Adrenal gland (tissue), 9 donors: ENCODE measurements at regions not wholly inside any gene's neighbourhood (a gene's known extent, or its start where the extent isn't known, plus 50 kb on each side); places are given as distances from the start of the nearest gene placed in this dataset.

Source experiments
- DNase-seq, 7 donors: peaks; one replicate each; pipeline ENCODE4 v3.0.0-alpha.2; 2019 to 2020
- H3K27ac ChIP-seq, 5 donors: fragments of 200-600 bp; sonication (generic) in 4 of 5; 1 replicate in 3 of 5; 2 replicates in 2 of 5; pipeline versions ENCODE4 v1.5.1 to v1.8.0; 2016 to 2020; ENCODE audit warnings: mild to moderate bottlenecking in 1 of 5
- H3K27me3 ChIP-seq: fragments of 200-600 bp; 2 replicates; pipeline ENCODE4 v1.8.0; 2021
- H3K36me3 ChIP-seq, 2 donors: fragments of 200-600 bp; replicated peaks in 1 of 2; 1 replicate in 1 of 2; 2 replicates in 1 of 2; pipeline versions ENCODE4 v1.5.1 to v1.8.0; 2018 to 2022
- H3K4me1 ChIP-seq, 2 donors: fragments of 200-600 bp; replicated peaks in 1 of 2; 1 replicate in 1 of 2; 2 replicates in 1 of 2; pipeline versions ENCODE4 v1.5.1 to v1.8.0; 2018 to 2021
- H3K4me3 ChIP-seq, 4 donors: fragments of 200-600 bp; sonication (generic) in 3 of 4; one replicate each; pipeline ENCODE4 v1.5.1; 2016 to 2018
- H3K9me3 ChIP-seq, 3 donors: fragments of 200-600 bp; sonication (generic) in 1 of 3; replicated peaks in 1 of 3; 1 replicate in 2 of 3; 2 replicates in 1 of 3; pipeline versions ENCODE4 v1.5.1 to v1.8.0; 2016 to 2021
- POLR2A ChIP-seq, 2 donors: fragments of 450-650 bp; IDR thresholded peaks; one replicate each; pipeline ENCODE4 v1.6.1; 2017; ENCODE audit warnings: antibody characterized with exemption in 2 of 2, mild to moderate bottlenecking in 2 of 2, moderate library complexity in 1 of 2
- WGBS, 4 donors: extraction: QIAGEN DNeasy Blood & Tissue Kit in 2 of 4; methylation state at CpG; one replicate each; pipeline versions ENCODE4 v1.1.5 to v1.1.7; 2013 to 2017; 5-methylcytosine and 5-hydroxymethylcytosine counted together
- intact Hi-C, 2 donors: fragments of 100-400 bp; cut with DNase I; formaldehyde crosslinking; loops; one replicate each; pipeline versions ENCODE4 v1.14.1 to v1.15.0; 2022 to 2023
- TF ChIP-seq, protein P1 (sequence below), 6 experiments: fragments of 450-650 bp in 4 of 6; fragments of 200-600 bp in 2 of 6; sonication (generic) in 1 of 6; IDR thresholded peaks; 1 replicate in 5 of 6; 2 replicates in 1 of 6; pipeline versions ENCODE4 v1.5.1 to v1.8.0; 2016 to 2021; ENCODE audit warnings: antibody characterized with exemption in 6 of 6, mild to moderate bottlenecking in 2 of 6, moderate library complexity in 1 of 6
- donor health status: healthy with polysubstance abuse.
- donor health status: Bipolar disorder and iron deficiency.
- donor health status: DM: yes; HTN: yes; CAD: no.
- donor health status: DM: no; HTN: no; CAD: no.
- donor health status: DM: no; HTN: no; CAD: no.

DNA sequence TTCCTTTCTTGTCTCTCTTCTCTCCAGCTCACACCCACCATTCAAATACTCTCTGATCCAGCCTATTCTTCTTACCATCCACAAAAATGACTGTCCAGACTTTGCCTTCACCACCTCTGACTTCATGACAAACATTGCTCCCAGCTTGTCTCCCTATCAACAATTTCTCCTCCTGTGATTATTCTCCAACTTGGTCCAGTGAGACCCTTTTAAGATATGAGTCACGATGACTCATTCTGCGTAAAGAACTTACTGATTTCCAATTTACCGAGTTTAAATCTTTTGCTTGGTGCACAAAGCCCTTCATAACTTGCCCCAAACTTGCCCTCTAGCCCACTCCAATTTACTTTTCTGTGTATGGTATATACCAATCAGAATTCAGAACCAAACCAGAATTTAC lies 833.2 kb downstream of the MAFB start:
- no peaks in the 10 kb centered on the region for H3K27me3 ChIP-seq
- no peak overlapping the region for H3K27ac ChIP-seq
- no peaks in the 10 kb centered on the region for H3K36me3 ChIP-seq
- intact Hi-C loops, result no loop called here
- 91 to 96% (median 93%) methylated on average over 3 of the region's 3 CpGs for WGBS, 4 donors
- no peak for TF ChIP-seq POLR2A (IDR thresholded peaks at IDR 0.05)
- H3K4me1 ChIP-seq, result peaks cover 0 to 9% of the 10 kb centered on the region in 2 donors
- H3K4me3 ChIP-seq, result no peak overlapping the region
- no peaks in the 10 kb centered on the region for H3K9me3 ChIP-seq
- no peak for DNase-seq

DNA sequence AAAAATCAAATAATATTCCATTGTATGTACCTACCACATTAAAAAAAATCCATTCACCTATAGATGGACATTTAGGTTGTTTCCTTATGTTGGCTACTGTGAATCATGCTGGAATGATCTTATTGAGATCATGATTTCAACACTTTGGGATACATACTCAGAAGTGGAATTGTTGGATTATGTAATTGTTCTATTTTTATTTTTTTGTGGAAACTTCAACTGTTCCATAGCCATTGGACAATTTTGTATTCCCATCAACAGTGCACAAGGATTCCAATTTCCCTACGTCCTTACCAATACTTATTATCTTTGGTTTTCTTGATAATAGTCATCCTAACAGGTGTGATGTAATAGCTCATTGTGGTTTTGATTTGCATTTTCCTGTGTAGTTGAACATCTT lies 834.0 kb downstream of the MAFB start:
- H3K27me3 ChIP-seq, result no peaks in the 10 kb centered on the region
- intact Hi-C loops, result no loop called here
- H3K9me3 ChIP-seq, result no peaks in the 10 kb centered on the region
- TF ChIP-seq, protein P1, sequence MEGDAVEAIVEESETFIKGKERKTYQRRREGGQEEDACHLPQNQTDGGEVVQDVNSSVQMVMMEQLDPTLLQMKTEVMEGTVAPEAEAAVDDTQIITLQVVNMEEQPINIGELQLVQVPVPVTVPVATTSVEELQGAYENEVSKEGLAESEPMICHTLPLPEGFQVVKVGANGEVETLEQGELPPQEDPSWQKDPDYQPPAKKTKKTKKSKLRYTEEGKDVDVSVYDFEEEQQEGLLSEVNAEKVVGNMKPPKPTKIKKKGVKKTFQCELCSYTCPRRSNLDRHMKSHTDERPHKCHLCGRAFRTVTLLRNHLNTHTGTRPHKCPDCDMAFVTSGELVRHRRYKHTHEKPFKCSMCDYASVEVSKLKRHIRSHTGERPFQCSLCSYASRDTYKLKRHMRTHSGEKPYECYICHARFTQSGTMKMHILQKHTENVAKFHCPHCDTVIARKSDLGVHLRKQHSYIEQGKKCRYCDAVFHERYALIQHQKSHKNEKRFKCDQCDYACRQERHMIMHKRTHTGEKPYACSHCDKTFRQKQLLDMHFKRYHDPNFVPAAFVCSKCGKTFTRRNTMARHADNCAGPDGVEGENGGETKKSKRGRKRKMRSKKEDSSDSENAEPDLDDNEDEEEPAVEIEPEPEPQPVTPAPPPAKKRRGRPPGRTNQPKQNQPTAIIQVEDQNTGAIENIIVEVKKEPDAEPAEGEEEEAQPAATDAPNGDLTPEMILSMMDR (IDR thresholded peaks at IDR 0.05), result no peak
- TF ChIP-seq POLR2A (IDR thresholded peaks at IDR 0.05), result no peak
- H3K4me1 ChIP-seq, result peaks cover 1 to 17% of the 10 kb centered on the region in 2 donors
- H3K4me3 ChIP-seq, result no peak overlapping the region
- DNase-seq, result no peak
- H3K36me3 ChIP-seq, result no peaks in the 10 kb centered on the region
- H3K27ac ChIP-seq, result no peak overlapping the region
- 86 to 90% (median 88%) methylated on average over 1 of the region's 1 CpG for WGBS, 4 donors

DNA sequence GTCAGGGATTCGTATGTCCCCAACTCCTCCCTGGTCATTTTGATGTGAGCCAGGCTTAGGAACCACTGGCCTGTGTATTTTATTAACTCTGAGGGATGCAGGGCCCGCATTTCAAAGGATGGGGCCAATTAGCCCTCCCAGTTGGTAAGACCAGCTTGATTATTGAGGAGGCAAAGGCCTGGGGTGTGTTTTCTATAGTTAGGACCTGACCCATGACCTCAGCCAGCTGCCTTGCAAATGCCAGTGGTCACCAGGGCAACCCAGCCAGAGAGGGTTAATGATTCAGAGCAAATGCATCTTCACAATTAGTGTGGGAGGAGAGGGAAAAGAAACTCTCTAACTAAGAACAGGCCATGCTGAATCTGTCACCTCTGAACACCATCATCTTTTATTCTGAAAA lies 835.4 kb downstream of the MAFB start:
- Histone ChIP-seq H3K4me3 (no peak overlapping the region), H3K4me1 (peaks cover 9 to 28% of the 10 kb centered on the region in 2 donors), H3K9me3 (no peaks in the 10 kb centered on the region), H3K27ac (no peak overlapping the region), H3K27me3 (no peaks in the 10 kb centered on the region), H3K36me3 (no peaks in the 10 kb centered on the region)
- intact Hi-C loops, result no loop called here
- TF ChIP-seq, protein P1 (IDR thresholded peaks at IDR 0.05), result no peak
- TF ChIP-seq POLR2A (IDR thresholded peaks at IDR 0.05), result no peak
- DNase-seq, result no peak
- 88 to 92% (median 90%) methylated on average over 2 of the region's 2 CpGs for WGBS, 4 donors

DNA sequence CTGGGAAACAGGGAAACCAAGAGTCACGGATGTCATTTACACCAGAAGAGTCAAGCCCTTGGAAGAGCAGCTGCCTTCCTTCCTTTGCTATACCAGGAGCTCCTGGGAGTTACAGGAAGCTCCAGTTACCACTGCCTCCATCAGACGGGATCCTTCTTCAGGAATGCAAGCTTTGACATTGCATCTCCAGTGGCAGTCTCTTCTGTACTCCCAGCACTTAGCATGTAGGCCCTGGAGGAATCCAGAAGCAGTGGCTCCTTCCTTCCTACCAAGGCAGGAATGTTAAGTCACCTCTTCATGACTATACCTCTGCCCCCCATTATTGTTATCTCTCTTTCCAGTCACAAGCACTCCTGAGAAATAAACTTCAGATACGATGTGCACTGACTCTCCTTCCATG lies 836.0 kb downstream of the MAFB start:
- no peaks in the 10 kb centered on the region for H3K27me3 ChIP-seq
- intact Hi-C loops, result no loop called here
- TF ChIP-seq, protein P1 (IDR thresholded peaks at IDR 0.05), result no peak
- TF ChIP-seq POLR2A (IDR thresholded peaks at IDR 0.05), result no peak
- H3K4me3 ChIP-seq, result no peak overlapping the region
- no peak for DNase-seq
- no peak overlapping the region for H3K27ac ChIP-seq
- no peaks in the 10 kb centered on the region for H3K9me3 ChIP-seq
- no peaks in the 10 kb centered on the region for H3K36me3 ChIP-seq
- H3K4me1 ChIP-seq, result peaks cover 9 to 29% of the 10 kb centered on the region in 2 donors
- 75 to 90% (median 83%) methylated on average over 3 of the region's 3 CpGs for WGBS, 4 donors

DNA sequence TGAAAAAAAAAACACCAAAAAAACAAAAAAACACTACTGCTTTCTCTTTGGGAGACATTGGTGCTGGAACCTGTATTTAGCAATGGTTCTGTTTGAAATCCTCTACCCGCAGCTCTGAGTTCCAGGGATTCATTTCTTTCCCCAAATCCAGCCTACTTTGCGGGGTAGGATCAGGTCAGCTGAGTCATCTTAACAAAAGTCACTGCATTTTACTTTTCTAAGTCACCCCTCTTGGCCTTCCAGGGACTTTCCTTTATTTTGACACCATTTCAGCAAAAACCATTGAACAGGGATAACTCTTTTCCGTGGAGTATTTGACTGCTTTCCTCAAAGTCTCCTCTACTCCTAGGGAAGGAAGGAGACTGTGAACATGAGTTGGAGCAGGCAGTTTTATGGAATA lies 837.6 kb downstream of the MAFB start:
- H3K9me3 ChIP-seq, result no peaks in the 10 kb centered on the region
- no peaks in the 10 kb centered on the region for H3K27me3 ChIP-seq
- no peak for DNase-seq
- TF ChIP-seq, protein P1 (IDR thresholded peaks at IDR 0.05), result no peak
- TF ChIP-seq POLR2A (IDR thresholded peaks at IDR 0.05), result no peak
- no peak overlapping the region for H3K4me3 ChIP-seq
- 57 to 89% (median 81%) methylated on average over 3 of the region's 3 CpGs for WGBS, 4 donors
- H3K4me1 ChIP-seq, result peaks cover 9 to 29% of the 10 kb centered on the region in 2 donors
- H3K36me3 ChIP-seq, result no peaks in the 10 kb centered on the region
- intact Hi-C loops, result no loop called here
- H3K27ac ChIP-seq, result no peak overlapping the region
